ENCODE measurements at regions not wholly inside any gene's neighbourhood (a gene's known extent, or its start where the extent isn't known, plus 50 kb on each side); places are given as distances from the start of the nearest gene placed in this dataset.

GRCh38 chr1:229164836-229165735, 105.8 kb upstream of the RAB4A start:
- intact Hi-C loops (cut with DNase I): loop anchor here in 1 of 4 donors (5.0 kb wide), 1 partner anchor 118 kb away; no protein-coding TSS in a partner anchor
- no peak overlapping the region for H3K27ac ChIP-seq
- WGBS, 3 donors: 75 to 76% (median 76%) methylated on average over 12 of the region's 12 CpGs
- H3K9me3 ChIP-seq: no peaks in the 10 kb centered on the region
- no peak overlapping the region for H3K4me3 ChIP-seq
- TF ChIP-seq POLR2A (IDR thresholded peaks at IDR 0.05) (no peak), EP300 (IDR thresholded peaks at IDR 0.05) (no peak), CTCF (IDR thresholded peaks at IDR 0.05) (no peak)
- no peaks in the 10 kb centered on the region for H3K27me3 ChIP-seq
- no peaks in the 10 kb centered on the region for H3K36me3 ChIP-seq
- DNase-seq: no peak
- peaks cover 4% of the 10 kb centered on the region for H3K4me1 ChIP-seq (ENCODE audit: insufficient read depth)

GRCh38 chr1:229167318-229167717, 103.6 kb upstream of the RAB4A start:
- Histone ChIP-seq H3K27me3 (no peaks in the 10 kb centered on the region), H3K27ac (no peak overlapping the region), H3K36me3 (no peaks in the 10 kb centered on the region), H3K4me3 (no peak overlapping the region), H3K4me1 (ENCODE audit: insufficient read depth) (peaks cover 4% of the 10 kb centered on the region), H3K9me3 (no peaks in the 10 kb centered on the region)
- 86 to 90% (median 86%) methylated on average over 4 of the region's 4 CpGs for WGBS, 3 donors
- no peak for DNase-seq
- intact Hi-C loops (cut with DNase I): no loop called here
- no peak for TF ChIP-seq EP300 (IDR thresholded peaks at IDR 0.05)
- TF ChIP-seq CTCF (IDR thresholded peaks at IDR 0.05): no peak
- no peak for TF ChIP-seq POLR2A (IDR thresholded peaks at IDR 0.05)

GRCh38 chr1:229169399-229169798, 101.5 kb upstream of the RAB4A start:
- H3K36me3 ChIP-seq: no peaks in the 10 kb centered on the region
- intact Hi-C loops (cut with DNase I): no loop called here
- no peak for TF ChIP-seq EP300 (IDR thresholded peaks at IDR 0.05)
- DNase-seq: peak in 4 of 5 donors; percentile 36 to 64 (median 52)
- no peak overlapping the region for H3K27ac ChIP-seq
- H3K9me3 ChIP-seq: no peaks in the 10 kb centered on the region
- H3K4me1 ChIP-seq (ENCODE audit: insufficient read depth): peaks cover 4% of the 10 kb centered on the region
- H3K4me3 ChIP-seq: no peak overlapping the region
- no peaks in the 10 kb centered on the region for H3K27me3 ChIP-seq
- 19 to 23% (median 22%) methylated on average over 1 of the region's 1 CpG for WGBS, 3 donors

- Histone ChIP-seq H3K36me3 (no peaks in the 10 kb centered on the region), H3K4me1 (ENCODE audit: insufficient read depth) (peaks cover 4% of the 10 kb centered on the region), H3K9me3 (no peaks in the 10 kb centered on the region), H3K4me3 (no peak overlapping the region), H3K27ac (no peak overlapping the region), H3K27me3 (no peaks in the 10 kb centered on the region)
- TF ChIP-seq EP300 (IDR thresholded peaks at IDR 0.05): no peak
- TF ChIP-seq CTCF (IDR thresholded peaks at IDR 0.05): no peak
- TF ChIP-seq POLR2A (IDR thresholded peaks at IDR 0.05): no peak
- intact Hi-C loops (cut with DNase I): loop anchor here in 1 of 4 donors (2.0 kb wide), 1 partner anchor 53 kb away; no protein-coding TSS in a partner anchor
- no peak for DNase-seq
- 90 to 95% (median 92%) methylated on average over 11 to 12 of the region's 12 CpGs for whole genome bisulfite sequencing, 3 donors
These were observed 100.6 kb upstream of the RAB4A start for GRCh38 chr1:229170274-229170673.

Data from ovary (tissue), 7 donors.